GM23248 (cell line): ENCODE measurements at regions not wholly inside any gene's neighbourhood (a gene's known extent, or its start where the extent isn't known, plus 50 kb on each side); places are given as distances from the start of the nearest gene placed in this dataset.

Source experiments
- DNase-seq: peaks from one replicate; pipeline ENCODE4 v3.0.0-alpha.2; 2015
- H2AFZ ChIP-seq: fragments of 200-600 bp; sonication (generic); 2 replicates; pipeline ENCODE4 v1.6.1; 2016; ENCODE audit warnings: antibody characterized with exemption
- H3F3A ChIP-seq: fragments of 200-600 bp; sonication (generic); 2 replicates; pipeline ENCODE4 v1.6.1; 2016; ENCODE audit warnings: mild to moderate bottlenecking, antibody characterized with exemption, mixed run types; ENCODE audit not compliant: insufficient read depth
- H3K27ac ChIP-seq: fragments of 200-600 bp; sonication (generic); 2 replicates; pipeline ENCODE4 v1.5.1; 2016; ENCODE audit warnings: mild to moderate bottlenecking
- H3K27me3 ChIP-seq: fragments of 200-600 bp; sonication (generic); replicated peaks from 2 replicates; pipeline ENCODE4 v1.6.1; 2016; ENCODE audit warnings: mild to moderate bottlenecking; ENCODE audit not compliant: insufficient read depth
- H3K36me3 ChIP-seq: fragments of 200-600 bp; sonication (generic); 2 replicates; pipeline ENCODE4 v1.6.1; 2016; ENCODE audit warnings: low read depth, mild to moderate bottlenecking
- H3K4me1 ChIP-seq: fragments of 200-600 bp; sonication (generic); 2 replicates; pipeline ENCODE4 v1.6.1; 2016; ENCODE audit warnings: mild to moderate bottlenecking; ENCODE audit not compliant: insufficient read depth
- H3K4me2 ChIP-seq: fragments of 200-600 bp; sonication (generic); one replicate; pipeline ENCODE4 v1.6.1; 2016; ENCODE audit warnings: mild to moderate bottlenecking; ENCODE audit not compliant: unreplicated experiment
- H3K4me3 ChIP-seq: fragments of 200-600 bp; sonication (generic); 2 replicates; pipeline ENCODE4 v1.5.1; 2016; ENCODE audit warnings: mild to moderate bottlenecking
- H3K79me2 ChIP-seq: fragments of 200-600 bp; sonication (generic); 2 replicates; pipeline ENCODE4 v1.6.1; 2016; ENCODE audit warnings: mild to moderate bottlenecking; ENCODE audit not compliant: insufficient read depth
- H3K9ac ChIP-seq: fragments of 200-600 bp; sonication (generic); 2 replicates; pipeline ENCODE4 v1.6.1; 2016; ENCODE audit warnings: mild to moderate bottlenecking
- H3K9me2 ChIP-seq: fragments of 200-600 bp; sonication (generic); 2 replicates; pipeline ENCODE4 v1.6.1; 2016; ENCODE audit warnings: mixed run types, mild to moderate bottlenecking, moderate library complexity; ENCODE audit not compliant: insufficient read depth
- H3K9me3 ChIP-seq: fragments of 200-600 bp; sonication (generic); one replicate; pipeline ENCODE4 v1.6.1; 2017; ENCODE audit warnings: low read depth
- H4K20me1 ChIP-seq: fragments of 200-600 bp; sonication (generic); 2 replicates; pipeline ENCODE4 v1.6.0; 2016; ENCODE audit not compliant: insufficient read depth
- EZH2 ChIP-seq: fragments of 200-600 bp; sonication (generic); IDR thresholded peaks from 2 replicates; pipeline ENCODE4 v1.6.1; 2018; ENCODE audit warnings: antibody characterized with exemption, mild to moderate bottlenecking; ENCODE audit not compliant: insufficient read depth, poor library complexity, severe bottlenecking
- EZH2phosphoT487 ChIP-seq: fragments of 200-600 bp; sonication (generic); IDR thresholded peaks from 2 replicates; pipeline ENCODE4 v1.6.1; 2018; ENCODE audit warnings: antibody characterized with exemption, moderate library complexity, mild to moderate bottlenecking, low read depth; ENCODE audit not compliant: insufficient read depth
- WGBS, 2 experiments: methylation state at CpG; one replicate each; pipeline ENCODE4 v1.1.6; 2015 to 2017; ENCODE audit warnings: low lambda C conversion rate in 2 of 2, low coverage in 1 of 2; ENCODE audit errors: missing lambda C conversion rate in 2 of 2; 5-methylcytosine and 5-hydroxymethylcytosine counted together
- in situ Hi-C: fragments of 300-500 bp; cut with MboI; formaldehyde crosslinking; loops from 2 replicates; pipeline ENCODE4 v1.15.0; 2020

- in situ Hi-C loops, result no loop called here
- TF ChIP-seq EZH2 (no peak), EZH2phosphoT487 (no peak)
- Histone ChIP-seq H3K27ac (no peak overlapping the region), H3K9me2 (no peaks in the 10 kb centered on the region), H3K4me3 (no peak overlapping the region), H2AFZ (no peak overlapping the region), H3K9ac (no peak overlapping the region), H3K4me2 (no peak overlapping the region), H4K20me1 (no peaks in the 10 kb centered on the region), H3K27me3 (no peaks in the 10 kb centered on the region), H3K79me2 (no peaks in the 10 kb centered on the region), H3F3A (peaks cover 30% of the 10 kb centered on the region), H3K36me3 (no peaks in the 10 kb centered on the region), H3K4me1 (peaks cover 45% of the 10 kb centered on the region), H3K9me3 (no peaks in the 10 kb centered on the region)
- 69 to 72% methylated on average over 3 of the region's 3 CpGs for WGBS, 2 experiments
- no peak for DNase-seq
Measured at GRCh38 chr9:88750832-88751360, 215.9 kb downstream of the NXNL2 start.

GRCh38 chr9:88751781-88752180 lies 216.8 kb downstream of the NXNL2 start:
- Histone ChIP-seq H3K9me2 (no peaks in the 10 kb centered on the region), H3K36me3 (no peaks in the 10 kb centered on the region), H3K9ac (no peak overlapping the region), H3F3A (peaks cover 26% of the 10 kb centered on the region), H3K4me3 (no peak overlapping the region), H3K79me2 (no peaks in the 10 kb centered on the region), H3K4me1 (peaks cover 39% of the 10 kb centered on the region), H3K27ac (no peak overlapping the region), H2AFZ (no peak overlapping the region), H3K27me3 (no peaks in the 10 kb centered on the region), H4K20me1 (no peaks in the 10 kb centered on the region), H3K9me3 (no peaks in the 10 kb centered on the region), H3K4me2 (no peak overlapping the region)
- no peak for DNase-seq
- WGBS, 2 experiments, result 59 to 68% methylated on average over 8 of the region's 8 CpGs
- no peak for TF ChIP-seq EZH2
- no peak for TF ChIP-seq EZH2phosphoT487
- in situ Hi-C loops, result no loop called here

- no peaks in the 10 kb centered on the region for H3K9me2 ChIP-seq
- H2AFZ ChIP-seq, result no peak overlapping the region
- H3K27me3 ChIP-seq, result no peaks in the 10 kb centered on the region
- H4K20me1 ChIP-seq, result no peaks in the 10 kb centered on the region
- no peak for DNase-seq
- 80 to 83% methylated on average over 7 of the region's 7 CpGs for WGBS, 2 experiments
- H3K79me2 ChIP-seq, result no peaks in the 10 kb centered on the region
- H3K27ac ChIP-seq, result no peak overlapping the region
- H3K9me3 ChIP-seq, result no peaks in the 10 kb centered on the region
- in situ Hi-C loops, result no loop called here
- H3K9ac ChIP-seq, result no peak overlapping the region
- no peak overlapping the region for H3K4me3 ChIP-seq
- H3K4me2 ChIP-seq, result no peak overlapping the region
- no peak for TF ChIP-seq EZH2
- no peak for TF ChIP-seq EZH2phosphoT487
- H3K4me1 ChIP-seq, result peaks cover 18% of the 10 kb centered on the region
- peaks cover 9% of the 10 kb centered on the region for H3F3A ChIP-seq
- H3K36me3 ChIP-seq, result no peaks in the 10 kb centered on the region
Measured at GRCh38 chr9:88753691-88754367, 218.9 kb downstream of the NXNL2 start.

GRCh38 chr9:88754452-88754851 lies 219.5 kb downstream of the NXNL2 start:
- in situ Hi-C loops, result no loop called here
- H3F3A ChIP-seq, result 0 out of 2 replicates have a peak, but pooled peaks cover 3% of the 10 kb centered on the region
- H3K36me3 ChIP-seq, result no peaks in the 10 kb centered on the region
- H3K4me2 ChIP-seq, result no peak overlapping the region
- no peaks in the 10 kb centered on the region for H3K9me3 ChIP-seq
- WGBS, 2 experiments, result 92 to 94% methylated on average over 13 of the region's 13 CpGs
- no peak overlapping the region for H3K9ac ChIP-seq
- no peak overlapping the region for H3K27ac ChIP-seq
- H4K20me1 ChIP-seq, result no peaks in the 10 kb centered on the region
- no peak for DNase-seq
- H3K27me3 ChIP-seq, result no peaks in the 10 kb centered on the region
- no peak overlapping the region for H3K4me3 ChIP-seq
- H3K79me2 ChIP-seq, result no peaks in the 10 kb centered on the region
- peaks cover 12% of the 10 kb centered on the region for H3K4me1 ChIP-seq
- no peak for TF ChIP-seq EZH2phosphoT487
- no peak for TF ChIP-seq EZH2
- H2AFZ ChIP-seq, result no peak overlapping the region
- no peaks in the 10 kb centered on the region for H3K9me2 ChIP-seq

- no peaks in the 10 kb centered on the region for H3K36me3 ChIP-seq
- WGBS, 2 experiments, result 57 to 59% methylated on average over 5 of the region's 5 CpGs
- H3K4me1 ChIP-seq, result peaks cover 8% of the 10 kb centered on the region; the same call in 1 of the 2 replicates
- no peak overlapping the region for H3K4me2 ChIP-seq
- H3K27me3 ChIP-seq, result no peaks in the 10 kb centered on the region
- H4K20me1 ChIP-seq, result no peaks in the 10 kb centered on the region
- no peak for DNase-seq
- H3K9ac ChIP-seq, result no peak overlapping the region
- H3K4me3 ChIP-seq, result no peak overlapping the region
- no peaks in the 10 kb centered on the region for H3K9me2 ChIP-seq
- TF ChIP-seq EZH2 (no peak), EZH2phosphoT487 (no peak)
- in situ Hi-C loops, result no loop called here
- H3K9me3 ChIP-seq, result no peaks in the 10 kb centered on the region
- no peaks in the 10 kb centered on the region for H3K79me2 ChIP-seq
- no peak overlapping the region for H3K27ac ChIP-seq
- H3F3A ChIP-seq, result no peaks in the 10 kb centered on the region
- no peak overlapping the region for H2AFZ ChIP-seq
Measured at GRCh38 chr9:88754886-88755285, 219.9 kb downstream of the NXNL2 start.
